Neuronal stem cell (in vitro differentiated cells): ENCODE measurements at regions not wholly inside any gene's neighbourhood (a gene's known extent, or its start where the extent isn't known, plus 50 kb on each side); places are given as distances from the start of the nearest gene placed in this dataset.

Source experiments
- DNase-seq: peaks from one replicate; pipeline ENCODE4 v3.0.0-alpha.2; 2013; ENCODE audit warnings: low spot score
- H2AFZ ChIP-seq: one replicate; pipeline ENCODE4 v1.6.1; 2013; ENCODE audit warnings: mild to moderate bottlenecking, low read length, inconsistent platforms
- H2AK5ac ChIP-seq: 2 replicates; pipeline ENCODE4 v1.6.1; 2013; ENCODE audit warnings: low read depth, mild to moderate bottlenecking, inconsistent platforms, low read length, moderate library complexity, mixed read lengths
- H2BK120ac ChIP-seq: 2 replicates; pipeline ENCODE4 v1.6.1; 2013; ENCODE audit warnings: low read depth, mild to moderate bottlenecking, inconsistent platforms, low read length, moderate library complexity, mixed read lengths
- H2BK12ac ChIP-seq: one replicate; pipeline ENCODE4 v1.6.1; 2013; ENCODE audit warnings: low read length, inconsistent platforms
- H2BK15ac ChIP-seq: 2 replicates; pipeline ENCODE4 v1.6.1; 2013; ENCODE audit warnings: mild to moderate bottlenecking, low read length, inconsistent platforms, mixed read lengths
- H2BK5ac ChIP-seq: one replicate; pipeline ENCODE4 v1.6.1; 2013; ENCODE audit warnings: inconsistent platforms, mild to moderate bottlenecking, low read length, moderate library complexity
- H3K14ac ChIP-seq: one replicate; pipeline ENCODE4 v1.6.1; 2013; ENCODE audit warnings: low read length, inconsistent platforms
- H3K18ac ChIP-seq: 2 replicates; pipeline ENCODE4 v1.6.1; 2013; ENCODE audit warnings: low read length, inconsistent platforms
- H3K23ac ChIP-seq: 2 replicates; pipeline ENCODE4 v1.6.1; 2013; ENCODE audit warnings: low read depth, mild to moderate bottlenecking, mixed read lengths, low read length, inconsistent platforms; ENCODE audit not compliant: poor library complexity
- H3K27ac ChIP-seq: replicated peaks from 3 replicates; pipeline ENCODE4 v1.5.1; 2013; ENCODE audit warnings: low read length, inconsistent platforms
- H3K27me3 ChIP-seq, 3 experiments: 2 replicates each; pipeline ENCODE4 v1.6.1; 2013; ENCODE audit warnings: low read length in 3 of 3, mild to moderate bottlenecking in 2 of 3, inconsistent platforms in 1 of 3, low read depth in 1 of 3, mixed read lengths in 1 of 3, moderate library complexity in 1 of 3; ENCODE audit not compliant: control insufficient read depth in 3 of 3, insufficient read depth in 3 of 3
- H3K36me3 ChIP-seq, 2 donors: replicated peaks in 1 of 2; 2 replicates each; pipeline ENCODE4 v1.6.1; 2013; ENCODE audit warnings: low read length in 2 of 2; ENCODE audit not compliant: control insufficient read depth in 2 of 2, insufficient read depth in 2 of 2
- H3K4ac ChIP-seq: 2 replicates; pipeline ENCODE4 v1.6.1; 2013; ENCODE audit warnings: inconsistent platforms, mild to moderate bottlenecking, low read length, moderate library complexity
- H3K4me1 ChIP-seq, 2 donors: 1 replicate in 1 of 2; 2 replicates in 1 of 2; pipeline ENCODE4 v1.6.1; 2013; ENCODE audit warnings: low read length in 2 of 2, low read depth in 1 of 2; ENCODE audit not compliant: control insufficient read depth in 2 of 2, insufficient read depth in 1 of 2
- H3K4me2 ChIP-seq: one replicate; pipeline ENCODE4 v1.6.1; 2013; ENCODE audit warnings: mild to moderate bottlenecking, low read length, inconsistent platforms; ENCODE audit not compliant: insufficient read depth, poor library complexity, severe bottlenecking
- H3K4me3 ChIP-seq, 2 donors: 2 replicates each; pipeline ENCODE4 v1.5.1; 2013; ENCODE audit warnings: low read length in 2 of 2, mild to moderate bottlenecking in 2 of 2, inconsistent platforms in 1 of 2, moderate library complexity in 1 of 2
- H3K79me1 ChIP-seq: one replicate; pipeline ENCODE4 v1.6.1; 2013; ENCODE audit warnings: low read depth, mild to moderate bottlenecking, inconsistent platforms, low read length, moderate library complexity
- H3K9ac ChIP-seq: one replicate; pipeline ENCODE4 v1.6.1; 2013; ENCODE audit warnings: mild to moderate bottlenecking, low read depth, low read length, inconsistent platforms; ENCODE audit not compliant: poor library complexity
- H3K9me3 ChIP-seq, 2 donors: replicated peaks in 1 of 2; 2 replicates each; pipeline versions ENCODE3 to v1.6.1; 2013; ENCODE audit warnings: low read length in 2 of 2, mild to moderate bottlenecking in 2 of 2, inconsistent platforms in 1 of 2, low read depth in 1 of 2, mixed read lengths in 1 of 2, moderate library complexity in 1 of 2; ENCODE audit not compliant: control insufficient read depth in 2 of 2, insufficient read depth in 1 of 2
- H4K8ac ChIP-seq: one replicate; pipeline ENCODE4 v1.6.1; 2013; ENCODE audit warnings: low read depth, mild to moderate bottlenecking, inconsistent platforms, low read length, moderate library complexity
- H4K91ac ChIP-seq: one replicate; pipeline ENCODE4 v1.6.1; 2013; ENCODE audit warnings: low read length, low read depth, mild to moderate bottlenecking, inconsistent platforms; ENCODE audit not compliant: poor library complexity
- WGBS, 2 donors: extraction: QIAGEN DNeasy Blood & Tissue Kit; methylation state at CpG; one replicate each; pipeline ENCODE4 v1.1.7; 2013; ENCODE audit warnings: missing lambda C conversion rate in 2 of 2, mixed read lengths in 1 of 2; ENCODE audit not compliant: insufficient read length in 2 of 2, insufficient replicate concordance in 1 of 2; ENCODE audit errors: extremely low coverage in 2 of 2; 5-methylcytosine and 5-hydroxymethylcytosine counted together

- Histone ChIP-seq H3K79me1 (no peaks in the 10 kb centered on the region), H3K9ac (no peak overlapping the region), H2BK120ac (no peak overlapping the region), H3K18ac (no peak overlapping the region), H3K27me3 (no peaks in the 10 kb centered on the region), H2BK15ac (no peak overlapping the region), H3K23ac (no peak overlapping the region), H4K8ac (no peak overlapping the region), H3K4me2 (no peak overlapping the region), H3K27ac (no peak overlapping the region), H3K36me3 (no peaks in the 10 kb centered on the region), H3K4me3 (no peak overlapping the region), H4K91ac (no peak overlapping the region), H2BK12ac (no peak overlapping the region), H3K14ac (no peak overlapping the region), H2BK5ac (no peak overlapping the region), H2AK5ac (no peak overlapping the region), H3K9me3 (no peaks in the 10 kb centered on the region), H2AFZ (no peak overlapping the region), H3K4ac (no peak overlapping the region), H3K4me1 (no peaks in the 10 kb centered on the region)
- DNase-seq, result no peak
- WGBS, 2 donors, result no CpG with 5 or more reads among the region's 8 CpGs
These were observed 153.3 kb upstream of the TBL1X start for GRCh38 chrX:9311421-9312160.

GRCh38 chrX:9312922-9313867 is 151.7 kb upstream of the TBL1X start:
- Histone ChIP-seq H3K23ac (no peak overlapping the region), H2BK5ac (no peak overlapping the region), H2AFZ (no peak overlapping the region), H3K4me3 (no peak overlapping the region), H4K91ac (no peak overlapping the region), H2BK120ac (no peak overlapping the region), H3K36me3 (no peaks in the 10 kb centered on the region), H3K18ac (no peak overlapping the region), H3K9me3 (no peaks in the 10 kb centered on the region), H3K79me1 (no peaks in the 10 kb centered on the region), H3K27me3 (no peaks in the 10 kb centered on the region), H2BK15ac (no peak overlapping the region), H3K14ac (no peak overlapping the region), H2AK5ac (no peak overlapping the region), H3K9ac (no peak overlapping the region), H3K4me1 (peaks cover 0 to 6% of the 10 kb centered on the region in 2 donors), H4K8ac (no peak overlapping the region), H2BK12ac (no peak overlapping the region), H3K4ac (no peak overlapping the region), H3K4me2 (no peak overlapping the region), H3K27ac (no peak overlapping the region)
- no peak for DNase-seq
- no CpG with 5 or more reads among the region's 12 CpGs for WGBS, 2 donors

- Histone ChIP-seq H3K79me1 (no peaks in the 10 kb centered on the region), H4K8ac (no peak overlapping the region), H2BK12ac (no peak overlapping the region), H3K23ac (no peak overlapping the region), H3K18ac (no peak overlapping the region), H3K36me3 (no peaks in the 10 kb centered on the region), H2AK5ac (no peak overlapping the region), H3K27me3 (no peaks in the 10 kb centered on the region), H2BK120ac (no peak overlapping the region), H3K14ac (no peak overlapping the region), H3K4me2 (no peak overlapping the region), H3K4ac (no peak overlapping the region), H3K27ac (no peak overlapping the region), H2BK15ac (no peak overlapping the region), H3K9me3 (no peaks in the 10 kb centered on the region), H4K91ac (no peak overlapping the region), H3K9ac (no peak overlapping the region), H2BK5ac (no peak overlapping the region), H2AFZ (no peak overlapping the region), H3K4me1 (peaks cover 0 to 6% of the 10 kb centered on the region in 2 donors), H3K4me3 (no peak overlapping the region)
- WGBS, 2 donors, result no CpG with 5 or more reads among the region's 3 CpGs
- no peak for DNase-seq
These were observed 149.8 kb upstream of the TBL1X start for GRCh38 chrX:9315086-9315485.

- Histone ChIP-seq H3K18ac (no peak overlapping the region), H3K27ac (no peak overlapping the region), H2AFZ (no peak overlapping the region), H3K27me3 (no peaks in the 10 kb centered on the region), H3K23ac (no peak overlapping the region), H3K9me3 (no peaks in the 10 kb centered on the region), H2AK5ac (no peak overlapping the region), H4K8ac (no peak overlapping the region), H3K4me3 (no peak overlapping the region), H3K4me1 (peaks cover 0 to 6% of the 10 kb centered on the region in 2 donors), H3K79me1 (no peaks in the 10 kb centered on the region), H2BK5ac (no peak overlapping the region), H2BK120ac (no peak overlapping the region), H3K9ac (no peak overlapping the region), H2BK12ac (no peak overlapping the region), H4K91ac (no peak overlapping the region), H3K4me2 (no peak overlapping the region), H3K4ac (no peak overlapping the region), H3K36me3 (no peaks in the 10 kb centered on the region), H3K14ac (no peak overlapping the region), H2BK15ac (no peak overlapping the region)
- no CpG with 5 or more reads among the region's 10 CpGs for WGBS, 2 donors
- no peak for DNase-seq
These were observed 148.8 kb upstream of the TBL1X start for GRCh38 chrX:9316096-9316495.
